SK-N-SH (cell line): ENCODE measurements at regions not wholly inside any gene's neighbourhood (a gene's known extent, or its start where the extent isn't known, plus 50 kb on each side); places are given as distances from the start of the nearest gene placed in this dataset.
"Not testable (repeated sequence)": the region's sequence is repeated elsewhere in the genome, so short reads cannot be mapped to it uniquely, and the experiment has no call there.

ENCODE experiments used
- CTCF ChIP-seq: fragments of 200-600 bp; sonication (generic); IDR thresholded peaks from 2 replicates; pipeline ENCODE4 v1.6.1; 2017; ENCODE audit warnings: antibody characterized with exemption, mild to moderate bottlenecking, moderate library complexity
- NRF1 ChIP-seq: IDR thresholded peaks from 2 replicates; pipeline ENCODE4 v1.6.1; 2012; ENCODE audit warnings: low read depth, mild to moderate bottlenecking, low read length
- POLR2AphosphoS5 ChIP-seq: IDR thresholded peaks from 2 replicates; pipeline ENCODE4 v1.6.1; 2012; ENCODE audit warnings: low read depth, low read length
- REST ChIP-seq: IDR thresholded peaks from 2 replicates; pipeline ENCODE4 v1.6.1; 2012; ENCODE audit warnings: mild to moderate bottlenecking, low read depth, low read length, moderate library complexity
- SMC3 ChIP-seq: IDR thresholded peaks from 2 replicates; pipeline ENCODE4 v1.6.1; 2012; ENCODE audit warnings: low read depth, low read length, improper control_type of control experiment
- TAF1 ChIP-seq: IDR thresholded peaks from 2 replicates; pipeline ENCODE4 v1.6.1; 2012; ENCODE audit warnings: low read depth, mild to moderate bottlenecking, low read length, moderate library complexity, borderline replicate concordance
- TCF12 ChIP-seq: IDR thresholded peaks from 2 replicates; pipeline ENCODE4 v1.4.0; 2012

- not testable (repeated sequence) for TF ChIP-seq TCF12, SMC3, CTCF, POLR2AphosphoS5, TAF1, REST, NRF1
Observed at GRCh38 chr16:88250381-88250780, 132.4 kb upstream of the ZNF469 start.
